IMR-90 (cell line): ENCODE measurements at regions not wholly inside any gene's neighbourhood (a gene's known extent, or its start where the extent isn't known, plus 50 kb on each side); places are given as distances from the start of the nearest gene placed in this dataset.

ENCODE experiments used
- ATAC-seq: fragments of 200-7000 bp; cut with Tn5 transposase; 2 replicates; pipeline ENCODE4 v1.9.1; 2020; ENCODE audit warnings: low read depth, mild to moderate bottlenecking, moderate library complexity
- BruUV-seq: library from RNA; stranded (reverse); fragments of 400-500 nt; replicated peaks from 2 replicates; lab custom pipeline; 2021; lab: Mats Ljungman, UMichigan
- CTCF ChIA-PET: fragments of 300-600 bp; formaldehyde crosslinking; extraction: SDS; loops from one replicate; lab custom pipeline; 2021; ENCODE audit warnings: antibody characterized with exemption; lab: Yijun Ruan, JAX
- POLR2A ChIA-PET: fragments of 300-600 bp; sonication (Branson Sonifier 250); formaldehyde crosslinking; loops from one replicate; lab custom pipeline; 2022; ENCODE audit warnings: antibody characterized with exemption; ENCODE audit not compliant: unreplicated experiment; lab: Charles Lee
- DNase-seq: peaks from one replicate; pipeline ENCODE4 v3.0.0; 2013
- H2AFZ ChIP-seq: replicated peaks from 2 replicates; pipeline ENCODE3; 2013; ENCODE audit warnings: low read length, mild to moderate bottlenecking; ENCODE audit not compliant: poor library complexity
- H2AK5ac ChIP-seq: 2 replicates; pipeline ENCODE4 v1.6.1; 2013; ENCODE audit warnings: low read depth, low read length, inconsistent platforms
- H2AK9ac ChIP-seq: replicated peaks from 2 replicates; pipeline ENCODE3; 2013; ENCODE audit warnings: mild to moderate bottlenecking, low read depth, low read length, moderate library complexity; ENCODE audit not compliant: poor library complexity
- H2BK120ac ChIP-seq: 2 replicates; pipeline ENCODE4 v1.6.1; 2013; ENCODE audit warnings: low read depth, low read length, inconsistent platforms
- H2BK15ac ChIP-seq: 3 replicates; pipeline ENCODE4 v1.6.1; 2013; ENCODE audit warnings: low read depth, low read length, inconsistent platforms
- H2BK20ac ChIP-seq: 2 replicates; pipeline ENCODE4 v1.6.1; 2013; ENCODE audit warnings: low read depth, mild to moderate bottlenecking, inconsistent platforms, low read length, moderate library complexity
- H2BK5ac ChIP-seq: 2 replicates; pipeline ENCODE4 v1.6.1; 2013; ENCODE audit warnings: mild to moderate bottlenecking, low read depth, low read length, inconsistent platforms; ENCODE audit not compliant: poor library complexity, severe bottlenecking
- H3K14ac ChIP-seq: replicated peaks from 2 replicates; pipeline ENCODE4 v1.6.1; 2013; ENCODE audit warnings: low read depth, low read length, inconsistent platforms
- H3K18ac ChIP-seq: 2 replicates; pipeline ENCODE4 v1.6.1; 2013; ENCODE audit warnings: low read depth, low read length, control low read depth
- H3K23ac ChIP-seq: 2 replicates; pipeline ENCODE4 v1.6.1; 2013; ENCODE audit warnings: low read depth, low read length, inconsistent platforms
- H3K27ac ChIP-seq: 2 replicates; pipeline ENCODE4 v1.5.1; 2013; ENCODE audit warnings: mild to moderate bottlenecking, control low read depth, low read length; ENCODE audit not compliant: insufficient read depth
- H3K27me3 ChIP-seq: 2 replicates; pipeline ENCODE4 v1.6.1; 2013; ENCODE audit warnings: low read length; ENCODE audit not compliant: control insufficient read depth, insufficient read depth
- H3K36me3 ChIP-seq: 2 replicates; pipeline ENCODE4 v1.6.1; 2013; ENCODE audit warnings: low read length, mixed read lengths; ENCODE audit not compliant: control insufficient read depth, insufficient read depth
- H3K4ac ChIP-seq: 2 replicates; pipeline ENCODE4 v1.6.1; 2013; ENCODE audit warnings: low read depth, low read length, inconsistent platforms
- H3K4me1 ChIP-seq: 2 replicates; pipeline ENCODE4 v1.6.1; 2013; ENCODE audit warnings: low read length, mixed read lengths; ENCODE audit not compliant: control insufficient read depth, insufficient read depth
- H3K4me2 ChIP-seq: 2 replicates; pipeline ENCODE4 v1.6.1; 2013; ENCODE audit warnings: low read depth, mild to moderate bottlenecking, control low read depth, low read length, moderate library complexity
- H3K4me3 ChIP-seq: 2 replicates; pipeline ENCODE4 v1.5.1; 2013; ENCODE audit warnings: low read depth, mild to moderate bottlenecking, control low read depth, low read length, moderate library complexity; ENCODE audit not compliant: insufficient read depth
- H3K56ac ChIP-seq: 2 replicates; pipeline ENCODE4 v1.6.1; 2013; ENCODE audit warnings: low read length, inconsistent platforms; ENCODE audit not compliant: insufficient read depth; ENCODE audit errors: extremely low read depth
- H3K79me1 ChIP-seq, 2 experiments: 2 replicates each; pipeline ENCODE4 v1.6.1; 2013; ENCODE audit warnings: low read length in 2 of 2, inconsistent platforms in 1 of 2, low read depth in 1 of 2
- H3K9ac ChIP-seq: 2 replicates; pipeline ENCODE4 v1.6.1; 2013; ENCODE audit warnings: low read depth, low read length, control low read depth
- H3K9me1 ChIP-seq: 2 replicates; pipeline ENCODE4 v1.6.1; 2013; ENCODE audit warnings: low read length, inconsistent platforms; ENCODE audit not compliant: insufficient read depth
- H3K9me3 ChIP-seq: 2 replicates; pipeline ENCODE4 v1.6.1; 2013; ENCODE audit warnings: low read length; ENCODE audit not compliant: control insufficient read depth, insufficient read depth
- H4K20me1 ChIP-seq: 2 replicates; pipeline ENCODE4 v1.6.1; 2013; ENCODE audit warnings: low read length, inconsistent platforms; ENCODE audit not compliant: insufficient read depth
- H4K5ac ChIP-seq: 2 replicates; pipeline ENCODE4 v1.6.1; 2013; ENCODE audit warnings: mild to moderate bottlenecking, low read depth, low read length, control low read depth
- H4K8ac ChIP-seq, 2 experiments: 2 replicates each; pipeline ENCODE4 v1.6.1; 2013; ENCODE audit warnings: low read depth in 2 of 2, low read length in 2 of 2, control low read depth in 1 of 2, inconsistent platforms in 1 of 2
- H4K91ac ChIP-seq: 2 replicates; pipeline ENCODE4 v1.6.1; 2013; ENCODE audit warnings: low read depth, low read length, inconsistent platforms; ENCODE audit not compliant: insufficient read depth
- CEBPB ChIP-seq: IDR thresholded peaks from 2 replicates; pipeline ENCODE4 v1.6.1; 2012; ENCODE audit warnings: low read depth, low read length, improper control_type of control experiment
- CHD1 ChIP-seq: IDR thresholded peaks from 2 replicates; pipeline ENCODE4 v1.6.1; 2012; ENCODE audit warnings: low read depth, low read length, improper control_type of control experiment
- FOS ChIP-seq: fragments of 150-350 bp; IDR thresholded peaks from 2 replicates; pipeline ENCODE4 v1.6.1; 2016; ENCODE audit warnings: low read depth, low read length
- MAFK ChIP-seq: IDR thresholded peaks from 2 replicates; pipeline ENCODE4 v1.6.1; 2012; ENCODE audit warnings: low read depth, low read length, improper control_type of control experiment
- NFE2L2 ChIP-seq: fragments of 150-350 bp; IDR thresholded peaks from 2 replicates; pipeline ENCODE4 v1.6.1; 2016; ENCODE audit warnings: low read depth, mild to moderate bottlenecking, low read length
- POLR2A ChIP-seq: IDR thresholded peaks from 2 replicates; pipeline ENCODE4 v1.6.1; 2012; ENCODE audit warnings: mild to moderate bottlenecking, low read depth, low read length
- RCOR1 ChIP-seq: IDR thresholded peaks from 2 replicates; pipeline ENCODE4 v1.6.1; 2012; ENCODE audit warnings: mild to moderate bottlenecking, low read length, improper control_type of control experiment; ENCODE audit not compliant: insufficient replicate concordance
- SMC3 ChIP-seq: fragments of 150-350 bp; IDR thresholded peaks from 2 replicates; pipeline ENCODE4 v1.6.1; 2016; ENCODE audit warnings: low read depth, mild to moderate bottlenecking, antibody characterized with exemption, low read length, moderate library complexity
- WGBS, 2 experiments: methylation state at CpG; one replicate each; pipeline versions ENCODE4 v1.1.5 to v1.1.7; 2013; ENCODE audit warnings: missing lambda C conversion rate in 2 of 2; ENCODE audit not compliant: insufficient read length in 1 of 2; ENCODE audit errors: extremely low coverage in 2 of 2; 5-methylcytosine and 5-hydroxymethylcytosine counted together
- dilution Hi-C: fragments of 300-500 bp; cut with HindIII; formaldehyde crosslinking; loops from one replicate; pipeline ENCODE4 v1.14.3; 2018; ENCODE audit warnings: low sequenced_read_pairs; ENCODE audit not compliant: unreplicated experiment
- in situ Hi-C: fragments of 300-500 bp; cut with MboI; formaldehyde crosslinking; loops from 3 replicates; pipeline ENCODE4 v1.14.3; 2019; ENCODE audit warnings: low sequenced_read_pairs, inconsistent platforms, mixed read lengths
- intact Hi-C: fragments of 100-400 bp; cut with micrococcal nuclease; formaldehyde crosslinking; loops from 2 replicates; pipeline ENCODE4 v1.10.0; 2022
- TF ChIP-seq, protein P1 (sequence below): fragments of 150-350 bp; IDR thresholded peaks from 2 replicates; pipeline ENCODE4 v1.6.1; 2016; ENCODE audit warnings: low read depth, mild to moderate bottlenecking, low read length, moderate library complexity, borderline replicate concordance
- TF ChIP-seq, protein P2 (sequence below): fragments of 150-350 bp; IDR thresholded peaks from 2 replicates; pipeline ENCODE4 v1.6.1; 2017; ENCODE audit warnings: mild to moderate bottlenecking, antibody characterized with exemption, low read length, low read depth

DNA sequence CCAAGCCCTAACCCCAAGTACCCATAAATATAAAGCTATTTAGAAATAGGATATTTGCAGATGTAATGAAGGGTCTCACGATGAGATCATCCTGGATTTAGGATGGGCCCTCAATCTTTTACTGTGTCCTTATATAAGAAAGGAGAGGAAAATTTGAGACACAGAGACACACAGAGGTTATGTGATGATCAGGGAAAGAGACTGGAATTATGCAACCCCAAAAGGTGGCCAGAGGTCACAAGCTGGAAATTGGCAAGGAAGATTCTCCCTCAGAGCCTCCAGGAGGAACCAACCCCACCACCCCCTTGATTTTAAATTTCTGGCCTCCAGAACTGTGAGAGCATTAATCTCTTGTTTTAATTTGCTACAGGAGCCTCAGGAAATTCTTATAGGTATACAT is 334.9 kb upstream of the PRICKLE1 start:
- Histone ChIP-seq H3K27me3 (no peaks in the 10 kb centered on the region; the same call in 1 of the 2 replicates), H3K18ac (no peak overlapping the region), H3K27ac (no peak overlapping the region), H3K79me1 (no peaks in the 10 kb centered on the region), H3K4me2 (no peak overlapping the region), H2AK9ac (no peak overlapping the region), H4K5ac (no peak overlapping the region), H4K8ac (no peak overlapping the region), H3K9me3 (no peaks in the 10 kb centered on the region), H2AK5ac (no peak overlapping the region), H3K4ac (no peak overlapping the region), H3K14ac (no peak overlapping the region), H2BK5ac (no peak overlapping the region), H2BK120ac (no peak overlapping the region), H3K4me1 (peaks cover 4% of the 10 kb centered on the region), H2AFZ (no peak overlapping the region), H3K36me3 (no peaks in the 10 kb centered on the region), H2BK15ac (no peak overlapping the region), H4K91ac (no peak overlapping the region), H2BK20ac (no peak overlapping the region), H3K9me1 (no peaks in the 10 kb centered on the region), H3K4me3 (no peak overlapping the region), H3K9ac (no peak overlapping the region), H3K23ac (no peak overlapping the region), H4K20me1 (no peaks in the 10 kb centered on the region), H3K56ac (no peak overlapping the region)
- CTCF ChIA-PET = no interaction called here
- TF ChIP-seq RCOR1 (no peak), CHD1 (no peak), CEBPB (no peak), FOS (no peak), SMC3 (no peak), MAFK (no peak), NFE2L2 (no peak), POLR2A (no peak)
- TF ChIP-seq, protein P1, sequence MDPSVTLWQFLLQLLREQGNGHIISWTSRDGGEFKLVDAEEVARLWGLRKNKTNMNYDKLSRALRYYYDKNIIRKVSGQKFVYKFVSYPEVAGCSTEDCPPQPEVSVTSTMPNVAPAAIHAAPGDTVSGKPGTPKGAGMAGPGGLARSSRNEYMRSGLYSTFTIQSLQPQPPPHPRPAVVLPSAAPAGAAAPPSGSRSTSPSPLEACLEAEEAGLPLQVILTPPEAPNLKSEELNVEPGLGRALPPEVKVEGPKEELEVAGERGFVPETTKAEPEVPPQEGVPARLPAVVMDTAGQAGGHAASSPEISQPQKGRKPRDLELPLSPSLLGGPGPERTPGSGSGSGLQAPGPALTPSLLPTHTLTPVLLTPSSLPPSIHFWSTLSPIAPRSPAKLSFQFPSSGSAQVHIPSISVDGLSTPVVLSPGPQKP = no peak
- TF ChIP-seq, protein P2, sequence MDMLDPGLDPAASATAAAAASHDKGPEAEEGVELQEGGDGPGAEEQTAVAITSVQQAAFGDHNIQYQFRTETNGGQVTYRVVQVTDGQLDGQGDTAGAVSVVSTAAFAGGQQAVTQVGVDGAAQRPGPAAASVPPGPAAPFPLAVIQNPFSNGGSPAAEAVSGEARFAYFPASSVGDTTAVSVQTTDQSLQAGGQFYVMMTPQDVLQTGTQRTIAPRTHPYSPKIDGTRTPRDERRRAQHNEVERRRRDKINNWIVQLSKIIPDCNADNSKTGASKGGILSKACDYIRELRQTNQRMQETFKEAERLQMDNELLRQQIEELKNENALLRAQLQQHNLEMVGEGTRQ = no peak
- no peak for DNase-seq
- in situ Hi-C loops = no loop called here
- intact Hi-C loops = loop anchor here (5.0 kb wide), 1 partner anchor 413 kb away; no protein-coding TSS in a partner anchor
- BruUV-seq = no TSS peak
- no CpG with 5 or more reads among the region's 1 CpG for WGBS, 2 experiments
- ATAC-seq = no peak
- dilution Hi-C loops = no loop called here
- POLR2A ChIA-PET = no interaction called here
